Osteoblast (primary cell): ENCODE measurements at regions not wholly inside any gene's neighbourhood (a gene's known extent, or its start where the extent isn't known, plus 50 kb on each side); places are given as distances from the start of the nearest gene placed in this dataset.

Experiments used
- DNase-seq: peaks from one replicate; pipeline ENCODE4 v3.0.0; 2011; ENCODE audit warnings: low spot score, mixed read lengths; ENCODE audit not compliant: insufficient read length; ENCODE audit errors: missing footprints
- H2AFZ ChIP-seq: 2 replicates; pipeline ENCODE4 v1.6.0; 2011; ENCODE audit warnings: mild to moderate bottlenecking, low read length
- H3K27ac ChIP-seq: 2 replicates; pipeline ENCODE4 v1.5.1; 2011; ENCODE audit warnings: mild to moderate bottlenecking, low read depth, low read length, moderate library complexity
- H3K27me3 ChIP-seq: 2 replicates; pipeline ENCODE4 v1.6.0; 2012; ENCODE audit warnings: mild to moderate bottlenecking, control low read depth, inconsistent platforms, low read length, moderate library complexity; ENCODE audit not compliant: insufficient read depth
- H3K36me3 ChIP-seq: 2 replicates; pipeline ENCODE4 v1.5.1; 2011; ENCODE audit warnings: mild to moderate bottlenecking, low read length, control low read depth, moderate library complexity; ENCODE audit not compliant: insufficient read depth
- H3K4me1 ChIP-seq: 2 replicates; pipeline ENCODE4 v1.5.1; 2011; ENCODE audit warnings: mild to moderate bottlenecking, low read length, control low read depth, moderate library complexity; ENCODE audit not compliant: insufficient read depth
- H3K4me2 ChIP-seq: 2 replicates; pipeline ENCODE4 v1.6.0; 2011; ENCODE audit warnings: mild to moderate bottlenecking, low read length; ENCODE audit not compliant: insufficient read depth
- H3K4me3 ChIP-seq: fragments of 200-600 bp; sonication (generic); 3 replicates; pipeline ENCODE4 v1.5.1; 2012; ENCODE audit warnings: mild to moderate bottlenecking, low read length, inconsistent platforms; ENCODE audit not compliant: insufficient read depth
- H3K79me2 ChIP-seq: 2 replicates; pipeline ENCODE4 v1.6.0; 2012; ENCODE audit warnings: mild to moderate bottlenecking, low read length, control low read depth, inconsistent platforms; ENCODE audit not compliant: insufficient read depth
- H3K9me3 ChIP-seq: 2 replicates; pipeline ENCODE4 v1.5.1; 2011; ENCODE audit warnings: low read depth, low read length, control low read depth
- H4K20me1 ChIP-seq: 2 replicates; pipeline ENCODE4 v1.6.0; 2012; ENCODE audit warnings: mild to moderate bottlenecking, low read length, control low read depth; ENCODE audit not compliant: insufficient read depth
- CTCF ChIP-seq: IDR thresholded peaks from 2 replicates; pipeline ENCODE4 v1.5.1; 2011; ENCODE audit warnings: mild to moderate bottlenecking, low read depth, low read length, moderate library complexity; ENCODE audit errors: extremely low read depth

DNA sequence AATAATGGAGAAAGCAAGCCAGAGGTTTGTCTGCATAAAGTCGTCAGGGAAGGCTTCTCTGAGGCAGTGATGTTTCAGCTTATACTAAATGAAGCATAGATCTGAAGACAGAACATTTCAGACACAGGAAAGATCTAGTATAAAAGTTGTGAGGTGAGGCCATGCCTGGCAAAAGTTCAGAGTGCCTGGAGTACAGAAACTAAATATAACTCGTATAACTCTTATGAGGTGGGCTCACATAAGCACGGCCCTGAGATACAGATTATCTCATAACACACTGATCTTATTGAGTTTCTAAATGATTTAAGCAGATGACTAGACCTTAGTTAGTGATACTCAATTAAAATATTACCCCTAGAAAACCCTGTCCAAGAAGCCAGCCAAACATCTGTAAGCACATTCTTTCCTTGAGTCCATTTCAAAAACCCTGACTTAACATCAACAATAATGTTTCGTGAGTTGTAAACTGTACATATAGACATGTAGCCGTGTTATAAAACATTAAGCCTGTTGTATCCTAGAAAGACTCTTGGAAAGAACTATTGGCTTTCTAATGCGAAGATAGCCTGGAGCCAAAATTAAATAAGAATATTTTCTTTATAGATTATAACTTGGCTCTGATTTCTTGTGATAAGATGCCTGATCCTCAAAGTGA, 667.6 kb downstream of the TENT5A start:
- no peak overlapping the region for H3K4me3 ChIP-seq
- no peak overlapping the region for H3K27ac ChIP-seq
- no peaks in the 10 kb centered on the region for H3K36me3 ChIP-seq
- no peaks in the 10 kb centered on the region for H3K79me2 ChIP-seq
- DNase-seq = no peak
- H3K4me1 ChIP-seq = no peaks in the 10 kb centered on the region
- H2AFZ ChIP-seq = no peak overlapping the region
- no peaks in the 10 kb centered on the region for H4K20me1 ChIP-seq
- no peaks in the 10 kb centered on the region for H3K27me3 ChIP-seq
- H3K4me2 ChIP-seq = no peak overlapping the region
- no peaks in the 10 kb centered on the region for H3K9me3 ChIP-seq
- no peak for TF ChIP-seq CTCF

DNA sequence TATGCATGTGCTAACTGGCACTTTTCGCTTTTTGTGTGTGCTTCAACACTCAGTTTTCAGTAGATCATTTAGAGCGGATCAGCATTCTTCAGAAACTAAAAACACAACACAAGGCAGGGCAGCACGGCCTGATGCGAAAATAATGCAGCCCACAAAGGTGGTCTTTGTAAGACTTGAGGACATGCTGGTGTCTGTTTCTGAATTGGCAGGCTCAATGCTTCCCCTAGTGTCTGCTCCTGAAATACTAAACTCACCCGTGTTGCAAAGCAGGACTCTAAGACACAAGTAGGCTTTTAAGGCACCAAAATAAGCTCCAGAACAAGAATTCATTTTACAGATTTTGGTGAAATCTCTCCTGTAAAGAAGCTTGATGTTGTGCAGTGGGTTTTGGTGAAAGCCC, 676.5 kb downstream of the TENT5A start:
- Histone ChIP-seq H3K36me3 (no peaks in the 10 kb centered on the region), H3K27me3 (no peaks in the 10 kb centered on the region), H2AFZ (peak overlapping the region; percentile 44), H3K27ac (no peak overlapping the region), H3K79me2 (no peaks in the 10 kb centered on the region), H3K4me3 (no peak overlapping the region), H3K4me1 (no peaks in the 10 kb centered on the region), H3K9me3 (no peaks in the 10 kb centered on the region), H4K20me1 (no peaks in the 10 kb centered on the region), H3K4me2 (no peak overlapping the region)
- peak; percentile 68 for TF ChIP-seq CTCF
- DNase-seq = peak; percentile 4

DNA sequence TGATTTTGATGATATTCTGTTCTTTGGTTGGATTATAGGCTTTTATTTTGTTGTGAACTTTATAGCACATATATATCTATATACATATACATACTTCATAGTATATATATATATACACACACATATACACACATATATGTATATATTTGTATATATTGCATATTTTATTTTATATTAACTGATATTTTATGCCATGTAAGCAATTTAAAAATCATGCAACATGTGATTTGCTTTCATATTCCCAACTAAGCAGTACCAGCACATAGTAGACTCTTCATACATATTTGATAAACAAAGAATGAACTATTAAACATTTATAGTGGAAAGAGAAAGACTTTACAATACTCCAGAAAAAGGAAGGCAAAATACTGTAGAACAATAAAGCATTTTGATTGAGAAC, 679.2 kb downstream of the TENT5A start:
- Histone ChIP-seq H4K20me1 (no peaks in the 10 kb centered on the region), H3K4me1 (no peaks in the 10 kb centered on the region), H3K36me3 (no peaks in the 10 kb centered on the region), H3K9me3 (no peaks in the 10 kb centered on the region), H3K4me2 (no peak overlapping the region), H2AFZ (no peak overlapping the region), H3K4me3 (no peak overlapping the region), H3K27ac (no peak overlapping the region), H3K79me2 (no peaks in the 10 kb centered on the region), H3K27me3 (no peaks in the 10 kb centered on the region)
- TF ChIP-seq CTCF = no peak
- no peak for DNase-seq

- Histone ChIP-seq H3K27me3 (no peaks in the 10 kb centered on the region), H3K27ac (no peak overlapping the region), H3K36me3 (no peaks in the 10 kb centered on the region), H3K4me1 (no peaks in the 10 kb centered on the region), H3K4me2 (no peak overlapping the region), H3K9me3 (no peaks in the 10 kb centered on the region), H3K79me2 (no peaks in the 10 kb centered on the region), H2AFZ (peak overlapping the region; percentile 10), H3K4me3 (no peak overlapping the region), H4K20me1 (no peaks in the 10 kb centered on the region)
- DNase-seq = no peak
- TF ChIP-seq CTCF = no peak
These were observed 681.4 kb downstream of the TENT5A start for GRCh38 chr6:81071121-81071520.
